ENCODE measurements at regions not wholly inside any gene's neighbourhood (a gene's known extent, or its start where the extent isn't known, plus 50 kb on each side); places are given as distances from the start of the nearest gene placed in this dataset.

GRCh38 chr17:12406623-12407215 is 259.0 kb upstream of the MYOCD start:
- TF ChIP-seq CTCF (IDR thresholded peaks at IDR 0.05; ENCODE audit: borderline replicate concordance, insufficient read depth, low read depth, low read length) = no peak
- no peak overlapping the region for H3K4me3 ChIP-seq (ENCODE audit: low read depth, low read length)

- H3K4me3 ChIP-seq (ENCODE audit: low read depth, low read length) = no peak overlapping the region
- TF ChIP-seq CTCF (IDR thresholded peaks at IDR 0.05; ENCODE audit: borderline replicate concordance, insufficient read depth, low read depth, low read length) = no peak
Measured at GRCh38 chr17:12407495-12408252, 258.0 kb upstream of the MYOCD start.

GRCh38 chr17:12409082-12409481 is 256.6 kb upstream of the MYOCD start:
- H3K4me3 ChIP-seq (ENCODE audit: low read depth, low read length) = no peak overlapping the region
- TF ChIP-seq CTCF (IDR thresholded peaks at IDR 0.05; ENCODE audit: borderline replicate concordance, insufficient read depth, low read depth, low read length) = no peak

GRCh38 chr17:12410717-12411116 is 255.0 kb upstream of the MYOCD start:
- H3K4me3 ChIP-seq (ENCODE audit: low read depth, low read length) = no peak overlapping the region
- TF ChIP-seq CTCF (IDR thresholded peaks at IDR 0.05; ENCODE audit: borderline replicate concordance, insufficient read depth, low read depth, low read length) = no peak

- TF ChIP-seq CTCF (IDR thresholded peaks at IDR 0.05; ENCODE audit: borderline replicate concordance, insufficient read depth, low read depth, low read length) = no peak
Measured at GRCh38 chr17:12415031-12415430, 250.7 kb upstream of the MYOCD start.

GRCh38 chr17:12421077-12421476 is 244.6 kb upstream of the MYOCD start:
- TF ChIP-seq CTCF (IDR thresholded peaks at IDR 0.05; ENCODE audit: borderline replicate concordance, insufficient read depth, low read depth, low read length) = no peak

More at GRCh38 chr17:12415031-12415430, 250.7 kb upstream of the MYOCD start:
- H3K4me3 ChIP-seq (ENCODE audit: low read depth, low read length) = no peak overlapping the region

More at GRCh38 chr17:12421077-12421476, 244.6 kb upstream of the MYOCD start:
- no peak overlapping the region for H3K4me3 ChIP-seq (ENCODE audit: low read depth, low read length)
